DND-41 (cell line): ENCODE measurements at regions not wholly inside any gene's neighbourhood (a gene's known extent, or its start where the extent isn't known, plus 50 kb on each side); places are given as distances from the start of the nearest gene placed in this dataset.

Experiments
- EZH2 ChIP-seq: IDR thresholded peaks from 3 replicates; pipeline ENCODE4 v1.6.1; 2012; ENCODE audit warnings: borderline replicate concordance, low read depth, mild to moderate bottlenecking, moderate library complexity, low read length, inconsistent platforms; ENCODE audit not compliant: severe bottlenecking
- TF ChIP-seq, protein P1 (sequence below): IDR thresholded peaks from 2 replicates; pipeline ENCODE4 v1.5.1; 2012; ENCODE audit warnings: borderline replicate concordance, low read length, moderate library complexity, mild to moderate bottlenecking; ENCODE audit not compliant: poor library complexity, severe bottlenecking; ENCODE audit errors: extremely low read depth

- no peak for TF ChIP-seq EZH2
- TF ChIP-seq, protein P1, sequence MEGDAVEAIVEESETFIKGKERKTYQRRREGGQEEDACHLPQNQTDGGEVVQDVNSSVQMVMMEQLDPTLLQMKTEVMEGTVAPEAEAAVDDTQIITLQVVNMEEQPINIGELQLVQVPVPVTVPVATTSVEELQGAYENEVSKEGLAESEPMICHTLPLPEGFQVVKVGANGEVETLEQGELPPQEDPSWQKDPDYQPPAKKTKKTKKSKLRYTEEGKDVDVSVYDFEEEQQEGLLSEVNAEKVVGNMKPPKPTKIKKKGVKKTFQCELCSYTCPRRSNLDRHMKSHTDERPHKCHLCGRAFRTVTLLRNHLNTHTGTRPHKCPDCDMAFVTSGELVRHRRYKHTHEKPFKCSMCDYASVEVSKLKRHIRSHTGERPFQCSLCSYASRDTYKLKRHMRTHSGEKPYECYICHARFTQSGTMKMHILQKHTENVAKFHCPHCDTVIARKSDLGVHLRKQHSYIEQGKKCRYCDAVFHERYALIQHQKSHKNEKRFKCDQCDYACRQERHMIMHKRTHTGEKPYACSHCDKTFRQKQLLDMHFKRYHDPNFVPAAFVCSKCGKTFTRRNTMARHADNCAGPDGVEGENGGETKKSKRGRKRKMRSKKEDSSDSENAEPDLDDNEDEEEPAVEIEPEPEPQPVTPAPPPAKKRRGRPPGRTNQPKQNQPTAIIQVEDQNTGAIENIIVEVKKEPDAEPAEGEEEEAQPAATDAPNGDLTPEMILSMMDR: no peak
Measured at GRCh38 chr9:4371108-4371507, 71.2 kb upstream of the GLIS3 start.
